Neural cell (in vitro differentiated cells): ENCODE measurements at regions not wholly inside any gene's neighbourhood (a gene's known extent, or its start where the extent isn't known, plus 50 kb on each side); places are given as distances from the start of the nearest gene placed in this dataset.

Source experiments
- H2AFZ ChIP-seq: fragments of 200-600, 300-800 bp; sonication (generic), shearing (Covaris generic); 2 replicates; pipeline ENCODE4 v1.6.0; 2014; ENCODE audit warnings: low read depth, mild to moderate bottlenecking, antibody characterized with exemption, low read length, moderate library complexity
- H3F3A ChIP-seq: fragments of 200-600 bp; shearing (Covaris generic); 2 replicates; pipeline ENCODE4 v1.6.1; 2016; ENCODE audit warnings: mild to moderate bottlenecking, moderate library complexity, mixed read lengths, antibody characterized with exemption, low read length; ENCODE audit not compliant: insufficient read depth, poor library complexity, severe bottlenecking
- H3K27ac ChIP-seq: fragments of 200-600, 300-800 bp; sonication (generic), shearing (Covaris generic); 2 replicates; pipeline ENCODE4 v1.5.1; 2014; ENCODE audit warnings: mild to moderate bottlenecking, low read length, moderate library complexity
- H3K27me3 ChIP-seq: fragments of 300-800, 200-600 bp; sonication (generic), shearing (Covaris generic); 2 replicates; pipeline ENCODE4 v1.6.0; 2014; ENCODE audit warnings: mild to moderate bottlenecking, low read depth, low read length, moderate library complexity; ENCODE audit not compliant: insufficient read depth
- H3K36me3 ChIP-seq: fragments of 300-800, 200-600 bp; sonication (generic), shearing (Covaris generic); 2 replicates; pipeline ENCODE4 v1.5.1; 2014; ENCODE audit warnings: mild to moderate bottlenecking, antibody characterized with exemption, low read length, moderate library complexity; ENCODE audit not compliant: insufficient read depth
- H3K4me2 ChIP-seq: fragments of 300-800, 200-600 bp; sonication (generic), shearing (Covaris generic); 2 replicates; pipeline ENCODE4 v1.6.0; 2014; ENCODE audit warnings: mild to moderate bottlenecking, low read length
- H3K4me3 ChIP-seq: fragments of 300-800, 200-600 bp; sonication (generic), shearing (Covaris generic); 2 replicates; pipeline ENCODE4 v1.5.1; 2014; ENCODE audit warnings: mild to moderate bottlenecking, low read length, moderate library complexity
- H3K79me2 ChIP-seq: fragments of 200-600 bp; shearing (Covaris generic); replicated peaks from 2 replicates; pipeline ENCODE4 v1.6.0; 2014; ENCODE audit warnings: mild to moderate bottlenecking, low read length, moderate library complexity; ENCODE audit not compliant: insufficient read depth
- H3K9ac ChIP-seq: fragments of 300-800, 200-600 bp; sonication (generic), shearing (Covaris generic); 2 replicates; pipeline ENCODE4 v1.6.1; 2016; ENCODE audit warnings: mild to moderate bottlenecking, low read length, mixed read lengths
- H3K9me2 ChIP-seq: fragments of 200-600 bp; shearing (Covaris generic); 2 replicates; pipeline ENCODE4 v1.6.1; 2016; ENCODE audit warnings: mild to moderate bottlenecking, low read length, mixed read lengths; ENCODE audit not compliant: insufficient read depth
- H3K9me3 ChIP-seq: fragments of 200-600, 300-800 bp; sonication (generic), shearing (Covaris generic); 2 replicates; pipeline ENCODE4 v1.6.1; 2016; ENCODE audit warnings: mild to moderate bottlenecking, mixed run types, low read length, moderate library complexity, mixed read lengths
- H4K20me1 ChIP-seq: fragments of 200-600 bp; shearing (Covaris generic); 2 replicates; pipeline ENCODE4 v1.6.1; 2016; ENCODE audit warnings: mild to moderate bottlenecking, mixed run types; ENCODE audit not compliant: insufficient read depth
- CTCF ChIP-seq: fragments of 450-650 bp; IDR thresholded peaks from 2 replicates; pipeline ENCODE4 v1.5.1; 2014; ENCODE audit warnings: antibody characterized with exemption, mild to moderate bottlenecking, moderate library complexity; ENCODE audit not compliant: poor library complexity, severe bottlenecking
- EP300 ChIP-seq: fragments of 450-650 bp; conservative IDR thresholded peaks from 2 replicates; pipeline ENCODE4 v1.6.1; 2014; ENCODE audit warnings: antibody characterized with exemption, mild to moderate bottlenecking, moderate library complexity; ENCODE audit not compliant: poor library complexity, severe bottlenecking
- EZH2 ChIP-seq: fragments of 200-600, 300-800 bp; shearing (Covaris generic), sonication (generic); IDR thresholded peaks from 2 replicates; pipeline ENCODE4 v1.6.1; 2014; ENCODE audit warnings: antibody characterized with exemption, low read length, borderline replicate concordance, mild to moderate bottlenecking; ENCODE audit not compliant: insufficient read depth, poor library complexity, severe bottlenecking
- MXI1 ChIP-seq: fragments of 450-650 bp; conservative IDR thresholded peaks from 2 replicates; pipeline ENCODE4 v1.6.1; 2014; ENCODE audit warnings: antibody characterized with exemption, mild to moderate bottlenecking; ENCODE audit not compliant: poor library complexity, severe bottlenecking
- POLR2AphosphoS5 ChIP-seq: IDR thresholded peaks from 2 replicates; pipeline ENCODE4 v1.6.1; 2012
- RAD21 ChIP-seq: fragments of 450-650 bp; conservative IDR thresholded peaks from 2 replicates; pipeline ENCODE4 v1.6.1; 2014; ENCODE audit warnings: antibody characterized with exemption, mild to moderate bottlenecking, moderate library complexity
- SMC3 ChIP-seq: fragments of 450-650 bp; conservative IDR thresholded peaks from 2 replicates; pipeline ENCODE4 v1.6.1; 2014; ENCODE audit warnings: antibody characterized with exemption, mild to moderate bottlenecking, moderate library complexity; ENCODE audit not compliant: poor library complexity
- TAF1 ChIP-seq: IDR thresholded peaks from 2 replicates; pipeline ENCODE4 v1.6.1; 2012; ENCODE audit warnings: low read depth
- TF ChIP-seq, protein P1 (sequence below): IDR thresholded peaks from 2 replicates; pipeline ENCODE4 v1.6.1; 2012; ENCODE audit warnings: borderline replicate concordance

DNA sequence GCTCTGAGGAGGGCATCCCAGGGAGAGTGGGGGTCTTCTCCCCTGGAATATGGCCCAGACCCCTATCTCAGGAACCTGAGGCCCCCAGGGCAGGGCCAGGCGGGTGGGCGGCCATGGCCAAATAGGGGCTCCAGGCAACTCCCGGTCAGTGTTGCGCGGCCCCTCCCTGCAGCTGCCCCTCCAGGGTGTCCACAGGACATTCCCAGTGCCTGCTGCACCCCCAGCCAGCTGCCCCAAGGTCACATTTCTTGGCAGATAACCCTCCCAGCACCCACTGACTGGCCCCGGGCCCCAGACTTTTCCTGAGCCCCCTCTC is 53.6 kb upstream of the EGFL7 start:
- H3K4me2 ChIP-seq = no peak overlapping the region
- H3K36me3 ChIP-seq = no peaks in the 10 kb centered on the region
- no peaks in the 10 kb centered on the region for H3K9me3 ChIP-seq
- H3K79me2 ChIP-seq = no peaks in the 10 kb centered on the region
- H4K20me1 ChIP-seq = no peaks in the 10 kb centered on the region
- no peak overlapping the region for H3K4me3 ChIP-seq
- no peak overlapping the region for H3K9ac ChIP-seq
- TF ChIP-seq SMC3 (no peak), TAF1 (no peak), MXI1 (no peak), EP300 (no peak), RAD21 (no peak), POLR2AphosphoS5 (no peak), CTCF (no peak)
- H3K27me3 ChIP-seq = no peaks in the 10 kb centered on the region
- no peak overlapping the region for H3K27ac ChIP-seq
- no peak overlapping the region for H2AFZ ChIP-seq
- no peaks in the 10 kb centered on the region for H3K9me2 ChIP-seq
- H3F3A ChIP-seq = no peaks in the 10 kb centered on the region

DNA sequence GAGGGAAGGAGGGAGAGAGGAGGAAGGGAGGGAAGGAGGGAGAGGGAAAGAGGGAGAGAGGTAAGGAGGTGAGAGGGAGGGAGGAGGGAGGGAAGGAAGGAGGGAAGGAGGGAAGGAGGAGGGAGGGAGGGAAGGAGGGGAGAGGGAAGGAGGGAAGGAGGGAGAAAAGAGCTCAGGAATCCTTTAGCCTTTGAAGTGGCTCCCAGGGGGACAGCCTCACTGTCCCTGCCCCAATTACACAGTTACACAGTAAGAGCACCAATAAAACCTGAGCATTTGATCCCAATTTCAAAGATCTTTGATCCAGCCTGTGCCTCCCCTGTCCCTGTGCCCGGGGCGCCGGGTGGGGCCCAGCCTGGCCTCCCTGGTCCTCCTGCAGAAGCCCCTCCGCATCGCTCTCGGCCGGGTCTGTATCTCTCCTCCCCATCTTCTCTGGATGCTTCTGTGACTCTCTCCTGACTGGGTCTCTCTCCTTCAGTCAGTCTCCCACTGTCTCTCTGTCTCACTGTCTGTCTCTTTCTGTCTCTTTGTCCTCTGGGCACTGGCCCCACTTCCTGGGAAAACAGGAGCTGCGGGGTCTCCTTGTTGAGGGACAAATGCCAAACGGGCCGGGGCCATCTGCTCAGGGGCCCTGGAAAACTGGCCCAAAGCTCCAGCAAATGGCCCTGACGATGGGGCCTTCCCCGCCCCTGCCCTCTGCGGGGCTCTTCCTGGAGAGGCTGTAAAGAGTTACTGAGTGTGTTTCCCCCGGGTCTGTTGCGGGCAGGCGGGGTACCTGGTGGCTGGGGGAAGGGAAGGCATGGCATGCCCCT is 54.2 kb upstream of the EGFL7 start:
- no peak overlapping the region for H3K9ac ChIP-seq
- no peaks in the 10 kb centered on the region for H3F3A ChIP-seq
- H3K27me3 ChIP-seq = no peaks in the 10 kb centered on the region
- H3K36me3 ChIP-seq = no peaks in the 10 kb centered on the region
- H3K9me3 ChIP-seq = no peaks in the 10 kb centered on the region
- H3K4me2 ChIP-seq = no peak overlapping the region
- no peaks in the 10 kb centered on the region for H4K20me1 ChIP-seq
- no peaks in the 10 kb centered on the region for H3K79me2 ChIP-seq
- no peaks in the 10 kb centered on the region for H3K9me2 ChIP-seq
- no peak overlapping the region for H2AFZ ChIP-seq
- H3K27ac ChIP-seq = no peak overlapping the region
- TF ChIP-seq EP300 (no peak), RAD21 (no peak), MXI1 (no peak), CTCF (no peak), SMC3 (no peak), EZH2 (no peak), TAF1 (no peak), POLR2AphosphoS5 (no peak)
- TF ChIP-seq, protein P1, sequence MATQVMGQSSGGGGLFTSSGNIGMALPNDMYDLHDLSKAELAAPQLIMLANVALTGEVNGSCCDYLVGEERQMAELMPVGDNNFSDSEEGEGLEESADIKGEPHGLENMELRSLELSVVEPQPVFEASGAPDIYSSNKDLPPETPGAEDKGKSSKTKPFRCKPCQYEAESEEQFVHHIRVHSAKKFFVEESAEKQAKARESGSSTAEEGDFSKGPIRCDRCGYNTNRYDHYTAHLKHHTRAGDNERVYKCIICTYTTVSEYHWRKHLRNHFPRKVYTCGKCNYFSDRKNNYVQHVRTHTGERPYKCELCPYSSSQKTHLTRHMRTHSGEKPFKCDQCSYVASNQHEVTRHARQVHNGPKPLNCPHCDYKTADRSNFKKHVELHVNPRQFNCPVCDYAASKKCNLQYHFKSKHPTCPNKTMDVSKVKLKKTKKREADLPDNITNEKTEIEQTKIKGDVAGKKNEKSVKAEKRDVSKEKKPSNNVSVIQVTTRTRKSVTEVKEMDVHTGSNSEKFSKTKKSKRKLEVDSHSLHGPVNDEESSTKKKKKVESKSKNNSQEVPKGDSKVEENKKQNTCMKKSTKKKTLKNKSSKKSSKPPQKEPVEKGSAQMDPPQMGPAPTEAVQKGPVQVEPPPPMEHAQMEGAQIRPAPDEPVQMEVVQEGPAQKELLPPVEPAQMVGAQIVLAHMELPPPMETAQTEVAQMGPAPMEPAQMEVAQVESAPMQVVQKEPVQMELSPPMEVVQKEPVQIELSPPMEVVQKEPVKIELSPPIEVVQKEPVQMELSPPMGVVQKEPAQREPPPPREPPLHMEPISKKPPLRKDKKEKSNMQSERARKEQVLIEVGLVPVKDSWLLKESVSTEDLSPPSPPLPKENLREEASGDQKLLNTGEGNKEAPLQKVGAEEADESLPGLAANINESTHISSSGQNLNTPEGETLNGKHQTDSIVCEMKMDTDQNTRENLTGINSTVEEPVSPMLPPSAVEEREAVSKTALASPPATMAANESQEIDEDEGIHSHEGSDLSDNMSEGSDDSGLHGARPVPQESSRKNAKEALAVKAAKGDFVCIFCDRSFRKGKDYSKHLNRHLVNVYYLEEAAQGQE = no peak
- no peak overlapping the region for H3K4me3 ChIP-seq
